ENCODE measurements at regions not wholly inside any gene's neighbourhood (a gene's known extent, or its start where the extent isn't known, plus 50 kb on each side); places are given as distances from the start of the nearest gene placed in this dataset.

GRCh38 chr15:46344915-46345314 lies 710.1 kb downstream of the SQOR start:
- TF ChIP-seq MYC (IDR thresholded peaks at IDR 0.05; ENCODE audit: insufficient read depth, insufficient read length, insufficient replicate concordance, low read length, severe bottlenecking) (no peak), GABPA (IDR thresholded peaks at IDR 0.05; ENCODE audit: low read depth) (no peak), EZH2 (IDR thresholded peaks at IDR 0.05; ENCODE audit: borderline replicate concordance, control insufficient read depth, low read depth, low read length) (no peak), SP1 (IDR thresholded peaks at IDR 0.05; ENCODE audit: low read depth, low read length) (no peak)
- TF ChIP-seq, protein P1, sequence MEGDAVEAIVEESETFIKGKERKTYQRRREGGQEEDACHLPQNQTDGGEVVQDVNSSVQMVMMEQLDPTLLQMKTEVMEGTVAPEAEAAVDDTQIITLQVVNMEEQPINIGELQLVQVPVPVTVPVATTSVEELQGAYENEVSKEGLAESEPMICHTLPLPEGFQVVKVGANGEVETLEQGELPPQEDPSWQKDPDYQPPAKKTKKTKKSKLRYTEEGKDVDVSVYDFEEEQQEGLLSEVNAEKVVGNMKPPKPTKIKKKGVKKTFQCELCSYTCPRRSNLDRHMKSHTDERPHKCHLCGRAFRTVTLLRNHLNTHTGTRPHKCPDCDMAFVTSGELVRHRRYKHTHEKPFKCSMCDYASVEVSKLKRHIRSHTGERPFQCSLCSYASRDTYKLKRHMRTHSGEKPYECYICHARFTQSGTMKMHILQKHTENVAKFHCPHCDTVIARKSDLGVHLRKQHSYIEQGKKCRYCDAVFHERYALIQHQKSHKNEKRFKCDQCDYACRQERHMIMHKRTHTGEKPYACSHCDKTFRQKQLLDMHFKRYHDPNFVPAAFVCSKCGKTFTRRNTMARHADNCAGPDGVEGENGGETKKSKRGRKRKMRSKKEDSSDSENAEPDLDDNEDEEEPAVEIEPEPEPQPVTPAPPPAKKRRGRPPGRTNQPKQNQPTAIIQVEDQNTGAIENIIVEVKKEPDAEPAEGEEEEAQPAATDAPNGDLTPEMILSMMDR (IDR thresholded peaks at IDR 0.05 in 2 of 3, conservative IDR thresholded peaks at IDR 0.05 in 1 of 3; ENCODE audit: control insufficient read depth in 2 of 3, extremely low read depth in 1 of 3, insufficient read depth in 1 of 3, low read depth in 3 of 3, low read length in 3 of 3), result no peak

Data from GM12878 (cell line).